CD14-positive monocyte (primary cell): ENCODE measurements at regions not wholly inside any gene's neighbourhood (a gene's known extent, or its start where the extent isn't known, plus 50 kb on each side); places are given as distances from the start of the nearest gene placed in this dataset.

Source experiments
- DNase-seq, 3 donors: peaks; one replicate each; pipeline ENCODE4 v3.0.0-alpha.2; 2011 to 2022
- H2AFZ ChIP-seq: 2 replicates; pipeline ENCODE4 v1.6.0; 2012; ENCODE audit warnings: mild to moderate bottlenecking, low read depth, low read length, inconsistent platforms; ENCODE audit not compliant: insufficient read depth, poor library complexity, severe bottlenecking
- H3K27ac ChIP-seq, 2 donors: 1 replicate in 1 of 2; 2 replicates in 1 of 2; pipeline ENCODE4 v1.5.1; 2012 to 2013; ENCODE audit warnings: low read length in 2 of 2, control low read depth in 1 of 2, inconsistent platforms in 1 of 2, low read depth in 1 of 2, mild to moderate bottlenecking in 1 of 2
- H3K27me3 ChIP-seq, 2 donors: one replicate each; pipeline versions ENCODE4 v1.6.0 to v1.6.1; 2011 to 2013; ENCODE audit warnings: low read length in 2 of 2; ENCODE audit not compliant: control insufficient read depth in 2 of 2, insufficient read depth in 2 of 2
- H3K36me3 ChIP-seq, 2 donors: replicated peaks in 1 of 2; 1 replicate in 1 of 2; 2 replicates in 1 of 2; pipeline versions ENCODE4 v1.5.1 to v1.6.1; 2012 to 2013; ENCODE audit warnings: low read length in 2 of 2, control low read depth in 1 of 2, inconsistent platforms in 1 of 2, mild to moderate bottlenecking in 1 of 2; ENCODE audit not compliant: insufficient read depth in 2 of 2, control insufficient read depth in 1 of 2
- H3K4me1 ChIP-seq, 2 donors: 1 replicate in 1 of 2; 2 replicates in 1 of 2; pipeline versions ENCODE4 v1.5.1 to v1.6.1; 2012 to 2013; ENCODE audit warnings: low read length in 2 of 2, control low read depth in 1 of 2, inconsistent platforms in 1 of 2, mild to moderate bottlenecking in 1 of 2, moderate library complexity in 1 of 2; ENCODE audit not compliant: insufficient read depth in 2 of 2, control insufficient read depth in 1 of 2
- H3K4me2 ChIP-seq: replicated peaks from 2 replicates; pipeline ENCODE3; 2012; ENCODE audit warnings: low read length, moderate library complexity, mild to moderate bottlenecking; ENCODE audit not compliant: poor library complexity, severe bottlenecking; ENCODE audit errors: extremely low read depth
- H3K4me3 ChIP-seq, 3 experiments: fragments of 200-600 bp in 1 of 3; sonication (generic) in 1 of 3; replicated peaks in 1 of 3; 1 replicate in 2 of 3; 2 replicates in 1 of 3; pipeline ENCODE4 v1.5.1; 2011 to 2013; ENCODE audit warnings: low read length in 3 of 3, mild to moderate bottlenecking in 3 of 3, control low read depth in 2 of 3, low read depth in 2 of 3, inconsistent platforms in 1 of 3, moderate library complexity in 1 of 3
- H3K79me2 ChIP-seq: 2 replicates; pipeline ENCODE4 v1.6.0; 2012; ENCODE audit warnings: mild to moderate bottlenecking, control low read depth, inconsistent platforms, low read length, moderate library complexity; ENCODE audit not compliant: insufficient read depth
- H3K9ac ChIP-seq: 2 replicates; pipeline ENCODE4 v1.6.0; 2017; ENCODE audit warnings: low read length, mild to moderate bottlenecking; ENCODE audit not compliant: insufficient read depth, poor library complexity, severe bottlenecking
- H3K9me3 ChIP-seq, 2 donors: replicated peaks in 1 of 2; 1 replicate in 1 of 2; 2 replicates in 1 of 2; pipeline versions ENCODE4 v1.5.1 to v1.6.1; 2012 to 2013; ENCODE audit warnings: low read length in 2 of 2, control low read depth in 1 of 2; ENCODE audit not compliant: control insufficient read depth in 1 of 2, insufficient read depth in 1 of 2
- H4K20me1 ChIP-seq: 2 replicates; pipeline ENCODE4 v1.6.0; 2012; ENCODE audit warnings: mild to moderate bottlenecking, low read length, control low read depth, moderate library complexity; ENCODE audit not compliant: insufficient read depth
- H3K27ac Mint-ChIP-seq, 7 donors: one replicate each; pipeline ENCODE4 v1.8.0; 2020; ENCODE audit warnings: mild to moderate bottlenecking in 7 of 7, mixed read lengths in 7 of 7, moderate library complexity in 6 of 7, inconsistent platforms in 2 of 7
- H3K27me3 Mint-ChIP-seq, 3 donors: one replicate each; pipeline ENCODE4 v1.8.0; 2021 to 2022; ENCODE audit warnings: low read depth in 3 of 3, mild to moderate bottlenecking in 3 of 3, mixed read lengths in 3 of 3, moderate library complexity in 3 of 3, inconsistent platforms in 1 of 3
- H3K36me3 Mint-ChIP-seq, 2 donors: one replicate each; pipeline ENCODE4 v1.8.0; 2020; ENCODE audit warnings: mixed read lengths in 2 of 2, inconsistent platforms in 1 of 2, mild to moderate bottlenecking in 1 of 2
- H3K4me1 Mint-ChIP-seq: one replicate; pipeline ENCODE4 v1.8.0; 2020; ENCODE audit warnings: mild to moderate bottlenecking, mixed read lengths
- H3K4me3 Mint-ChIP-seq, 2 donors: one replicate each; pipeline ENCODE4 v1.8.0; 2020; ENCODE audit warnings: mild to moderate bottlenecking in 2 of 2, mixed read lengths in 2 of 2, moderate library complexity in 1 of 2
- H3K9me3 Mint-ChIP-seq, 7 donors: one replicate each; pipeline ENCODE4 v1.8.0; 2020 to 2022; ENCODE audit warnings: mixed read lengths in 7 of 7, mild to moderate bottlenecking in 6 of 7, moderate library complexity in 6 of 7, inconsistent platforms in 2 of 7
- CTCF ChIP-seq: fragments of 200-600 bp; IDR thresholded peaks from one replicate; pipeline ENCODE4 v1.8.0; 2022; ENCODE audit warnings: antibody characterized with exemption, mild to moderate bottlenecking
- WGBS: methylation state at CpG from one replicate; pipeline ENCODE4 v1.1.5; 2013; ENCODE audit warnings: missing lambda C conversion rate; ENCODE audit not compliant: insufficient coverage; 5-methylcytosine and 5-hydroxymethylcytosine counted together
- intact Hi-C, 2 donors: fragments of 100-400 bp; cut with micrococcal nuclease; formaldehyde crosslinking; loops; one replicate each; pipeline versions ENCODE4 v1.15.0 to v1.15.1; 2023

GRCh38 chr16:7148606-7149005, 184.0 kb upstream of the RBFOX1 start:
- Histone ChIP-seq H3K4me1 (no peaks in the 10 kb centered on the region), H3K4me3 (no peak overlapping the region), H3K9me3 (peaks cover 0 to 8% of the 10 kb centered on the region in 2 donors), H2AFZ (no peak overlapping the region), H3K27me3 (no peaks in the 10 kb centered on the region), H4K20me1 (no peaks in the 10 kb centered on the region), H3K27ac (no peak overlapping the region), H3K36me3 (no peaks in the 10 kb centered on the region), H3K79me2 (no peaks in the 10 kb centered on the region), H3K4me2 (no peak overlapping the region), H3K9ac (no peak overlapping the region)
- no peak overlapping the region for H3K27ac Mint-ChIP-seq
- TF ChIP-seq CTCF: no peak
- H3K4me1 Mint-ChIP-seq: no peaks in the 10 kb centered on the region
- H3K9me3 Mint-ChIP-seq: peaks cover 0 to 15% (median 3%) of the 10 kb centered on the region in 7 donors
- no peaks in the 10 kb centered on the region for H3K36me3 Mint-ChIP-seq
- intact Hi-C loops: no loop called here
- 73% methylated on average over 5 of the region's 6 CpGs for WGBS
- no peak for DNase-seq
- peaks cover 0 to 1% (median 0%) of the 10 kb centered on the region in 3 donors for H3K27me3 Mint-ChIP-seq
- H3K4me3 Mint-ChIP-seq: no peak overlapping the region

GRCh38 chr16:7140899-7141298, 191.7 kb upstream of the RBFOX1 start:
- Mint-ChIP-seq H3K36me3 (no peaks in the 10 kb centered on the region), H3K9me3 (peaks cover 0 to 8% (median 0%) of the 10 kb centered on the region in 7 donors), H3K4me3 (no peak overlapping the region), H3K27ac (no peak overlapping the region), H3K27me3 (no peaks in the 10 kb centered on the region), H3K4me1 (no peaks in the 10 kb centered on the region)
- Histone ChIP-seq H3K27ac (no peak overlapping the region), H2AFZ (no peak overlapping the region), H3K4me1 (no peaks in the 10 kb centered on the region), H3K4me3 (no peak overlapping the region), H4K20me1 (no peaks in the 10 kb centered on the region), H3K9ac (no peak overlapping the region), H3K9me3 (no peaks in the 10 kb centered on the region), H3K79me2 (no peaks in the 10 kb centered on the region), H3K36me3 (no peaks in the 10 kb centered on the region), H3K4me2 (no peak overlapping the region), H3K27me3 (no peaks in the 10 kb centered on the region)
- 77% methylated on average over 3 of the region's 5 CpGs for WGBS
- intact Hi-C loops: no loop called here
- no peak for TF ChIP-seq CTCF
- DNase-seq: no peak
